Panc1 (cell line): ENCODE measurements at regions not wholly inside any gene's neighbourhood (a gene's known extent, or its start where the extent isn't known, plus 50 kb on each side); places are given as distances from the start of the nearest gene placed in this dataset.
A peak's percentile ranks its signal among the peaks of the same experiment; 100 is the strongest.
"Not testable (repeated sequence)": the region's sequence is repeated elsewhere in the genome, so short reads cannot be mapped to it uniquely, and the experiment has no call there.

Source experiments
- ATAC-seq: fragments of 200-7000 bp; cut with Tn5 transposase; 2 replicates; pipeline ENCODE4 v1.9.1; 2020; ENCODE audit warnings: mild to moderate bottlenecking, moderate library complexity
- BruUV-seq: library from RNA; stranded (reverse); fragments of 400-500 nt; replicated peaks from 2 replicates; lab custom pipeline; 2021; lab: Mats Ljungman, UMichigan
- CTCF ChIA-PET: fragments of 300-600 bp; sonication (Branson Sonifier 250); formaldehyde crosslinking; loops from one replicate; lab custom pipeline; 2022; ENCODE audit warnings: antibody characterized with exemption; lab: Charles Lee
- POLR2A ChIA-PET: fragments of 300-600 bp; sonication (Branson Sonifier 250); formaldehyde crosslinking; loops from one replicate; lab custom pipeline; 2022; ENCODE audit warnings: antibody characterized with exemption; lab: Charles Lee
- DNase-seq: peaks from one replicate; pipeline ENCODE4 v3.0.0-alpha.2; 2010; ENCODE audit warnings: low read depth, low spot score
- H3K27ac ChIP-seq: 2 replicates; pipeline ENCODE4 v1.5.1; 2011; ENCODE audit warnings: mild to moderate bottlenecking, low read length, inconsistent platforms
- H3K27me3 ChIP-seq: fragments of 200-500 bp; sonication (Bioruptor generic); 2 replicates; pipeline ENCODE4 v1.6.0; 2014; ENCODE audit warnings: low read length, inconsistent platforms; ENCODE audit not compliant: control insufficient read depth, insufficient read depth
- H3K36me3 ChIP-seq: fragments of 200-500 bp; sonication (Bioruptor generic); 2 replicates; pipeline ENCODE4 v1.5.1; 2014; ENCODE audit warnings: inconsistent platforms, mild to moderate bottlenecking, low read length, moderate library complexity; ENCODE audit not compliant: control insufficient read depth, insufficient read depth
- H3K4me1 ChIP-seq: 2 replicates; pipeline ENCODE4 v1.5.1; 2011; ENCODE audit warnings: inconsistent platforms, mild to moderate bottlenecking, low read length, moderate library complexity; ENCODE audit not compliant: control insufficient read depth, insufficient read depth
- H3K4me3 ChIP-seq, 2 experiments: 2 replicates each; pipeline ENCODE4 v1.5.1; 2011 to 2012; ENCODE audit warnings: low read depth in 2 of 2, low read length in 2 of 2, mild to moderate bottlenecking in 2 of 2, inconsistent platforms in 1 of 2, moderate library complexity in 1 of 2
- H3K9me3 ChIP-seq: fragments of 200-500 bp; sonication (Bioruptor generic); 2 replicates; pipeline ENCODE4 v1.5.1; 2014; ENCODE audit warnings: low read depth, mild to moderate bottlenecking, inconsistent platforms, low read length, moderate library complexity; ENCODE audit not compliant: control insufficient read depth, insufficient read depth
- CTCF ChIP-seq: fragments of 450-650 bp; IDR thresholded peaks from 2 replicates; pipeline ENCODE4 v1.5.1; 2017; ENCODE audit warnings: mild to moderate bottlenecking
- POLR2AphosphoS5 ChIP-seq: IDR thresholded peaks from 2 replicates; pipeline ENCODE4 v1.6.1; 2012; ENCODE audit warnings: mild to moderate bottlenecking, low read depth, low read length, moderate library complexity
- SIN3A ChIP-seq: IDR thresholded peaks from 2 replicates; pipeline ENCODE4 v1.6.1; 2012; ENCODE audit warnings: low read depth, mild to moderate bottlenecking, low read length, moderate library complexity, borderline replicate concordance; ENCODE audit not compliant: insufficient read depth
- TCF7L2 ChIP-seq: IDR thresholded peaks from 2 replicates; pipeline ENCODE4 v1.6.1; 2011; ENCODE audit warnings: mild to moderate bottlenecking, low read depth, low read length, inconsistent platforms
- in situ Hi-C: cut with HindIII; loops from 2 replicates; pipeline ENCODE4 v1.10.0; 2016; ENCODE audit warnings: low sequenced_read_pairs, low pct_unique_long_range_greater_than_20kb
- intact Hi-C: fragments of 100-400 bp; cut with micrococcal nuclease; formaldehyde crosslinking; loops from one replicate; pipeline ENCODE4 v1.10.0; 2022; ENCODE audit not compliant: unreplicated experiment
- TF ChIP-seq, protein P1 (sequence below), 2 experiments: IDR thresholded peaks; 2 replicates each; pipeline ENCODE4 v1.6.1; 2011 to 2012; ENCODE audit warnings: low read depth in 2 of 2, control low read depth in 1 of 2, low read length in 1 of 2, mild to moderate bottlenecking in 1 of 2, moderate library complexity in 1 of 2; ENCODE audit not compliant: insufficient read depth in 1 of 2

- in situ Hi-C loops: no loop called here
- H3K36me3 ChIP-seq: no peaks in the 10 kb centered on the region
- no peak for ATAC-seq
- no peak overlapping the region for H3K27ac ChIP-seq
- H3K4me1 ChIP-seq: no peaks in the 10 kb centered on the region
- intact Hi-C loops: no loop called here
- DNase-seq: no peak
- H3K4me3 ChIP-seq: no peak overlapping the region
- POLR2A ChIA-PET: no interaction called here
- H3K27me3 ChIP-seq: no peaks in the 10 kb centered on the region
- H3K9me3 ChIP-seq: no peaks in the 10 kb centered on the region
- no TSS peak for BruUV-seq
- TF ChIP-seq POLR2AphosphoS5: no peak
- no peak for TF ChIP-seq SIN3A
- TF ChIP-seq CTCF: peak; percentile 34
- TF ChIP-seq TCF7L2: no peak
- TF ChIP-seq, protein P1, sequence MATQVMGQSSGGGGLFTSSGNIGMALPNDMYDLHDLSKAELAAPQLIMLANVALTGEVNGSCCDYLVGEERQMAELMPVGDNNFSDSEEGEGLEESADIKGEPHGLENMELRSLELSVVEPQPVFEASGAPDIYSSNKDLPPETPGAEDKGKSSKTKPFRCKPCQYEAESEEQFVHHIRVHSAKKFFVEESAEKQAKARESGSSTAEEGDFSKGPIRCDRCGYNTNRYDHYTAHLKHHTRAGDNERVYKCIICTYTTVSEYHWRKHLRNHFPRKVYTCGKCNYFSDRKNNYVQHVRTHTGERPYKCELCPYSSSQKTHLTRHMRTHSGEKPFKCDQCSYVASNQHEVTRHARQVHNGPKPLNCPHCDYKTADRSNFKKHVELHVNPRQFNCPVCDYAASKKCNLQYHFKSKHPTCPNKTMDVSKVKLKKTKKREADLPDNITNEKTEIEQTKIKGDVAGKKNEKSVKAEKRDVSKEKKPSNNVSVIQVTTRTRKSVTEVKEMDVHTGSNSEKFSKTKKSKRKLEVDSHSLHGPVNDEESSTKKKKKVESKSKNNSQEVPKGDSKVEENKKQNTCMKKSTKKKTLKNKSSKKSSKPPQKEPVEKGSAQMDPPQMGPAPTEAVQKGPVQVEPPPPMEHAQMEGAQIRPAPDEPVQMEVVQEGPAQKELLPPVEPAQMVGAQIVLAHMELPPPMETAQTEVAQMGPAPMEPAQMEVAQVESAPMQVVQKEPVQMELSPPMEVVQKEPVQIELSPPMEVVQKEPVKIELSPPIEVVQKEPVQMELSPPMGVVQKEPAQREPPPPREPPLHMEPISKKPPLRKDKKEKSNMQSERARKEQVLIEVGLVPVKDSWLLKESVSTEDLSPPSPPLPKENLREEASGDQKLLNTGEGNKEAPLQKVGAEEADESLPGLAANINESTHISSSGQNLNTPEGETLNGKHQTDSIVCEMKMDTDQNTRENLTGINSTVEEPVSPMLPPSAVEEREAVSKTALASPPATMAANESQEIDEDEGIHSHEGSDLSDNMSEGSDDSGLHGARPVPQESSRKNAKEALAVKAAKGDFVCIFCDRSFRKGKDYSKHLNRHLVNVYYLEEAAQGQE (IDR thresholded peaks at IDR 0.05; ENCODE audit: insufficient read depth in 1 of 2, low read depth in 2 of 2, low read length in 1 of 2): no peak
- CTCF ChIA-PET: no interaction called here
Measured at GRCh38 chr16:29112755-29113347, 128.0 kb downstream of the LAT start.

DNA sequence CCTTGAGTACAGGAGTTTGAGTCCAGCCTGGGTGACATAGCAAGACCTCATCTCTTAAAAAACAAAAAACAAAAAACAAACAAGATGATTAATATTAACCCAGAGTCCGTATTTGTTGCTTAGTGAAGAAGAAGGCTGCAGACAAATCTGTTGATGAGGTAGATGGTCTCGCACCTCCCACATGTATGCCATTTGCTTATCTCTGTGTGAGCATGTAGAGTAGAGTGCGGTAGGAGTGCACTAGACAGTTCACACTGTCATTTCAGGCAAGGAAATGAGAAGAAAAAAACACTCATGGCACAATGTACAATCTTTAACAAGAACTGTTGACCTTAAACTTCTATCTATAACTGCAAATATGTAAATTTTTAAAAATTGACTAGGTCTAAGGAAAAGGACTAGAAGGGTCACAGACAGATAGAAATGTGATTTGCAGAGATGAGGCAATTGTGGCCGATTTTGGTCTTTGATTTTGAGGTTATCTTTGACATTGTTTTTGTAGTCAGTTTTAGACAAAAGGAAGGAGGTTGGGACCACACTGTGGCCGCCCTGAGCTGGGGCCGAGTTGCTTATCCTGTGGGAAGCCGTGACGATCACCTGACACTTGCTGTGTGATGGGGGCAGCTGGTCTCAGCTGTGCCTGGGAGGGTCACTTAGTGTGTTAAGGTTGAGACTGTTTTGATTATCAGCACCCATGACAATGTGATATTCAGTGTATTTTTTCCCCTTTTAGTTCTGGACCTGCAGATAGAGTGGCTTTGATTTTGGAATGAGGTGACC lies 127.2 kb downstream of the LAT start:
- POLR2A ChIA-PET: not testable (repeated sequence)

GRCh38 chr16:29111421-29111820 lies 126.6 kb downstream of the LAT start:
- Histone ChIP-seq H3K9me3 (no peaks in the 10 kb centered on the region), H3K4me3 (no peak overlapping the region), H3K27me3 (no peaks in the 10 kb centered on the region), H3K4me1 (no peaks in the 10 kb centered on the region), H3K36me3 (no peaks in the 10 kb centered on the region), H3K27ac (no peak overlapping the region)
- in situ Hi-C loops (no loop called here), intact Hi-C loops (no loop called here)
- no TSS peak for BruUV-seq
- no peak for DNase-seq
- ATAC-seq: no peak
- TF ChIP-seq CTCF: no peak
- CTCF ChIA-PET: no interaction called here
- POLR2A ChIA-PET: no interaction called here

More for the DNA sequence above, 127.2 kb downstream of the LAT start:
- H3K4me1 ChIP-seq, H3K27ac ChIP-seq, H3K36me3 ChIP-seq, in situ Hi-C loops, H3K27me3 ChIP-seq, DNase-seq, CTCF ChIA-PET, H3K4me3 ChIP-seq, intact Hi-C loops, H3K9me3 ChIP-seq, BruUV-seq, ATAC-seq: not testable (repeated sequence)

- H3K27ac ChIP-seq, H3K4me3 ChIP-seq, intact Hi-C loops, H3K27me3 ChIP-seq, DNase-seq, H3K4me1 ChIP-seq, H3K9me3 ChIP-seq, ATAC-seq, POLR2A ChIA-PET, in situ Hi-C loops, BruUV-seq, H3K36me3 ChIP-seq, CTCF ChIA-PET: not testable (repeated sequence)
Measured at GRCh38 chr16:29108625-29109169, 123.8 kb downstream of the LAT start.
